ENCODE measurements at regions not wholly inside any gene's neighbourhood (a gene's known extent, or its start where the extent isn't known, plus 50 kb on each side); places are given as distances from the start of the nearest gene placed in this dataset.

DNA sequence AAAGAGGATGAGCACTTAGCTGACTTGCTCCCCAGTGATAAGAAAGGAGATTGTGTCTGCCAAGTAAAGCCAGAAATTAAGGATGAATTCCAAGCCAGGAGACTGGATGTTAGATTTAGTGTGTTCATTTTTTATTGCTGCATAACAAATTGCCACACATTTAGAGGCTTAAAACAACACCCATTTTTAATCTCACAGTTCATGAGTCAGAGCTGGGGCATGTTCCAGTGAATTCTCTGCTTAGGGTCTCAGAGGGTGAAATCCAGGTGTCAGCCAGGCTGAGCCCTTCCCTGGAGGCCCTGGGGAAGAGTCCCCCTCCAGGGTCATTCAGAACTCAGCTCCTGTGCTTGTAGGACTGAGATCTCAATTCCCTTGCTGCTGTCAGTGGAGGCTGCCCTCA lies 352.8 kb downstream of the BUD13 start:
- TF ChIP-seq, protein P1, sequence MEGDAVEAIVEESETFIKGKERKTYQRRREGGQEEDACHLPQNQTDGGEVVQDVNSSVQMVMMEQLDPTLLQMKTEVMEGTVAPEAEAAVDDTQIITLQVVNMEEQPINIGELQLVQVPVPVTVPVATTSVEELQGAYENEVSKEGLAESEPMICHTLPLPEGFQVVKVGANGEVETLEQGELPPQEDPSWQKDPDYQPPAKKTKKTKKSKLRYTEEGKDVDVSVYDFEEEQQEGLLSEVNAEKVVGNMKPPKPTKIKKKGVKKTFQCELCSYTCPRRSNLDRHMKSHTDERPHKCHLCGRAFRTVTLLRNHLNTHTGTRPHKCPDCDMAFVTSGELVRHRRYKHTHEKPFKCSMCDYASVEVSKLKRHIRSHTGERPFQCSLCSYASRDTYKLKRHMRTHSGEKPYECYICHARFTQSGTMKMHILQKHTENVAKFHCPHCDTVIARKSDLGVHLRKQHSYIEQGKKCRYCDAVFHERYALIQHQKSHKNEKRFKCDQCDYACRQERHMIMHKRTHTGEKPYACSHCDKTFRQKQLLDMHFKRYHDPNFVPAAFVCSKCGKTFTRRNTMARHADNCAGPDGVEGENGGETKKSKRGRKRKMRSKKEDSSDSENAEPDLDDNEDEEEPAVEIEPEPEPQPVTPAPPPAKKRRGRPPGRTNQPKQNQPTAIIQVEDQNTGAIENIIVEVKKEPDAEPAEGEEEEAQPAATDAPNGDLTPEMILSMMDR (IDR thresholded peaks at IDR 0.05): no peak
- no peak overlapping the region for H3K4me3 Mint-ChIP-seq
- Histone ChIP-seq H3K9me3 (replicated peaks in 1 of 2; ENCODE audit: control insufficient read depth in 1 of 2, insufficient read depth in 1 of 2, low read length in 2 of 2) (no peaks in the 10 kb centered on the region), H3K36me3 (replicated peaks in 1 of 2; ENCODE audit: control insufficient read depth in 1 of 2, insufficient read depth in 2 of 2, low read length in 2 of 2) (no peaks in the 10 kb centered on the region), H3K4me1 (ENCODE audit: control insufficient read depth in 1 of 2, insufficient read depth in 2 of 2, low read length in 2 of 2) (no peaks in the 10 kb centered on the region), H3K27me3 (ENCODE audit: control insufficient read depth in 2 of 2, insufficient read depth in 2 of 2, low read length in 2 of 2) (no peaks in the 10 kb centered on the region), H4K20me1 (ENCODE audit: insufficient read depth, low read length) (no peaks in the 10 kb centered on the region), H3K4me2 (replicated peaks; ENCODE audit: extremely low read depth, low read length, poor library complexity, severe bottlenecking) (no peak overlapping the region), H3K4me3 (replicated peaks in 1 of 3; ENCODE audit: low read depth in 2 of 3, low read length in 3 of 3) (no peak overlapping the region), H2AFZ (ENCODE audit: insufficient read depth, low read depth, low read length, poor library complexity, severe bottlenecking) (no peak overlapping the region), H3K9ac (ENCODE audit: insufficient read depth, low read length, poor library complexity, severe bottlenecking) (no peak overlapping the region), H3K27ac (ENCODE audit: low read depth in 1 of 2, low read length in 2 of 2) (no peak overlapping the region), H3K79me2 (ENCODE audit: insufficient read depth, low read length) (no peaks in the 10 kb centered on the region)
- no peak overlapping the region for H3K27ac Mint-ChIP-seq
- H3K36me3 Mint-ChIP-seq: no peaks in the 10 kb centered on the region
- no peaks in the 10 kb centered on the region for H3K4me1 Mint-ChIP-seq
- DNase-seq: no peak
- peaks cover 3 to 20% (median 3%) of the 10 kb centered on the region in 3 donors for H3K27me3 Mint-ChIP-seq (ENCODE audit: low read depth in 3 of 3)
- no peaks in the 10 kb centered on the region for H3K9me3 Mint-ChIP-seq
- intact Hi-C loops (cut with micrococcal nuclease): no loop called here

DNA sequence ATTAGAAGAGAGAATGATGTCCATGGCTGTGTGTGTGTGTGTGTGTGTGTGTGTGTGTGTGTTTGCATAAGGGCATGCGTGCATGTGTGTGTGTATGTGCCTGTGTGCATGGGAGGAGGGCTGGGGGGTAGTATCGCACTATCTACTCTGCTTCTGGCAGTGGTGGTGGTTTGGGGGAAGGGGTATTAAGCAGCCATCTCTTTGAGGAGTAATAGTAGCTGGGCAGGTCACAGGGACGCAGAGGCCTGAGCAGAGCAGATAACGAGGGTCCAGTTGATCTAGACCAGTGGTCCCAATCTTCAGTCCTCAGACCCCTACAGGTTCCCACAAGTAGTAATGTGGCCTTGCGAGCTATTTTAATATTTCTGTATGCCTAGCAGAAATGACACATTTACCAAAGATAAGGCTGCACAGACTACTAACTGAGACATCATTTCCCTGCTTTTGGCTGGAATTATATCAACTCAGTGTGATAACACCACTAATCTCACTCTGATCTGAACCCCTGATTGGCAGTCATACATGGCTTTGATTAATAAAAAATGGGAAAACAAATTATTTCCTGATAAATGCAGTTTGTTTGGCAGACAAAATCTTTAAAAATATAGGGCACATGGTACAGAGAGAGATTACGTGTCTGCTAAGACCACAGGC lies 354.3 kb downstream of the BUD13 start:
- no peak for DNase-seq

More for the DNA sequence above, 354.3 kb downstream of the BUD13 start:
- H3K27ac ChIP-seq (ENCODE audit: low read depth in 1 of 2, low read length in 2 of 2): no peak overlapping the region
- Mint-ChIP-seq H3K9me3 (no peaks in the 10 kb centered on the region), H3K36me3 (no peaks in the 10 kb centered on the region), H3K4me1 (no peaks in the 10 kb centered on the region), H3K4me3 (no peak overlapping the region), H3K27me3 (ENCODE audit: low read depth in 3 of 3) (peaks cover 3 to 17% (median 3%) of the 10 kb centered on the region in 3 donors), H3K27ac (no peak overlapping the region)
- H3K9me3 ChIP-seq (replicated peaks in 1 of 2; ENCODE audit: control insufficient read depth in 1 of 2, insufficient read depth in 1 of 2, low read length in 2 of 2): no peaks in the 10 kb centered on the region
- no peak overlapping the region for H3K4me3 ChIP-seq (replicated peaks in 1 of 3; ENCODE audit: low read depth in 2 of 3, low read length in 3 of 3)
- WGBS (ENCODE audit: insufficient coverage): 89% methylated on average over 3 of the region's 6 CpGs
- H3K36me3 ChIP-seq (replicated peaks in 1 of 2; ENCODE audit: control insufficient read depth in 1 of 2, insufficient read depth in 2 of 2, low read length in 2 of 2): no peaks in the 10 kb centered on the region
- no peaks in the 10 kb centered on the region for H4K20me1 ChIP-seq (ENCODE audit: insufficient read depth, low read length)
- peaks cover 0 to 3% of the 10 kb centered on the region in 2 donors for H3K27me3 ChIP-seq (ENCODE audit: control insufficient read depth in 2 of 2, insufficient read depth in 2 of 2, low read length in 2 of 2)
- no peaks in the 10 kb centered on the region for H3K79me2 ChIP-seq (ENCODE audit: insufficient read depth, low read length)
- no peaks in the 10 kb centered on the region for H3K4me1 ChIP-seq (ENCODE audit: control insufficient read depth in 1 of 2, insufficient read depth in 2 of 2, low read length in 2 of 2)
- H3K9ac ChIP-seq (ENCODE audit: insufficient read depth, low read length, poor library complexity, severe bottlenecking): no peak overlapping the region
- H2AFZ ChIP-seq (ENCODE audit: insufficient read depth, low read depth, low read length, poor library complexity, severe bottlenecking): no peak overlapping the region
- TF ChIP-seq, protein P1 (IDR thresholded peaks at IDR 0.05): no peak
- intact Hi-C loops (cut with micrococcal nuclease): no loop called here
- H3K4me2 ChIP-seq (replicated peaks; ENCODE audit: extremely low read depth, low read length, poor library complexity, severe bottlenecking): no peak overlapping the region

Data from CD14-positive monocyte (primary cell).